Keratinocyte (primary cell): ENCODE measurements at regions not wholly inside any gene's neighbourhood (a gene's known extent, or its start where the extent isn't known, plus 50 kb on each side); places are given as distances from the start of the nearest gene placed in this dataset.

Experiments
- CTCF ChIP-seq, 3 experiments: IDR thresholded peaks in 1 of 3; conservative IDR thresholded peaks in 1 of 3; optimal IDR thresholded peaks in 1 of 3; 2 replicates in 2 of 3; 3 replicates in 1 of 3; pipeline versions ENCODE3 to v1.5.1; 2011; ENCODE audit warnings: low read length in 3 of 3, mild to moderate bottlenecking in 3 of 3, moderate library complexity in 2 of 3, control low read depth in 1 of 3, inconsistent platforms in 1 of 3; ENCODE audit not compliant: insufficient read depth in 2 of 3; ENCODE audit errors: extremely low read depth in 1 of 3
- EZH2 ChIP-seq: IDR thresholded peaks from one replicate; pipeline ENCODE4 v1.6.1; 2012; ENCODE audit warnings: inconsistent platforms, mild to moderate bottlenecking, low read length, moderate library complexity

- TF ChIP-seq CTCF (optimal IDR thresholded peaks at IDR 0.05 in 1 of 3, IDR thresholded peaks at IDR 0.05 in 1 of 3, conservative IDR thresholded peaks at IDR 0.05 in 1 of 3; ENCODE audit: extremely low read depth in 1 of 3, insufficient read depth in 2 of 3, low read length in 3 of 3) (no peak), EZH2 (no peak)
These were observed 68.0 kb upstream of the GPC6 start for GRCh38 chr13:93158565-93158964.
